SK-N-SH treated with all-trans-retinoic acid at 6 μM for 48 hours (cell line): ENCODE measurements at regions not wholly inside any gene's neighbourhood (a gene's known extent, or its start where the extent isn't known, plus 50 kb on each side); places are given as distances from the start of the nearest gene placed in this dataset.

Experiments used
- ATAC-seq: fragments of 200-7000 bp; cut with Tn5 transposase; 3 replicates; pipeline ENCODE4 v1.9.1; 2020; ENCODE audit warnings: mild to moderate bottlenecking, moderate library complexity
- ARNTL ChIP-seq: fragments of 450-650 bp; formaldehyde crosslinking; IDR thresholded peaks from 2 replicates; pipeline ENCODE4 v1.5.0; 2020; ENCODE audit warnings: low read depth, mild to moderate bottlenecking, moderate library complexity, borderline replicate concordance
- BACH2 ChIP-seq: fragments of 250-450 bp; sonication (Bioruptor Pico); IDR thresholded peaks from 2 replicates; pipeline ENCODE4 v1.9.0; 2021; ENCODE audit warnings: mild to moderate bottlenecking, borderline replicate concordance
- CSDC2 ChIP-seq: fragments of 250-450 bp; sonication (Bioruptor Pico); IDR thresholded peaks from 2 replicates; pipeline ENCODE4 v1.5.0; 2020; ENCODE audit warnings: mild to moderate bottlenecking, moderate library complexity
- ESRRG ChIP-seq: fragments of 250-450 bp; sonication (Bioruptor Pico); IDR thresholded peaks from 2 replicates; pipeline ENCODE4 v1.6.1; 2021; ENCODE audit warnings: mild to moderate bottlenecking
- GLIS3 ChIP-seq: fragments of 250-450 bp; sonication (Bioruptor Pico); IDR thresholded peaks from 2 replicates; pipeline ENCODE4 v1.5.0; 2020; ENCODE audit warnings: mild to moderate bottlenecking, moderate library complexity
- ISL1 ChIP-seq: fragments of 250-450 bp; sonication (Bioruptor Pico); IDR thresholded peaks from 2 replicates; pipeline ENCODE4 v2.1.2; 2022; ENCODE audit warnings: mild to moderate bottlenecking, moderate library complexity
- OSR1 ChIP-seq: fragments of 250-450 bp; sonication (Bioruptor Pico); IDR thresholded peaks from 2 replicates; pipeline ENCODE4 v1.8.0; 2022; ENCODE audit warnings: moderate library complexity, mild to moderate bottlenecking, inconsistent platforms
- PPARA ChIP-seq: fragments of 250-450 bp; sonication (Bioruptor Pico); IDR thresholded peaks from 2 replicates; pipeline ENCODE4 v1.5.0; 2020; ENCODE audit warnings: mild to moderate bottlenecking, borderline replicate concordance
- RARB ChIP-seq: fragments of 250-450 bp; sonication (Bioruptor Pico); IDR thresholded peaks from 2 replicates; pipeline ENCODE4 v1.8.0; 2021; ENCODE audit warnings: mild to moderate bottlenecking, moderate library complexity
- SNAI2 ChIP-seq: fragments of 250-450 bp; sonication (Bioruptor Pico); IDR thresholded peaks from 2 replicates; pipeline ENCODE4 v1.5.0; 2020; ENCODE audit warnings: mild to moderate bottlenecking, moderate library complexity
- TCF4 ChIP-seq: fragments of 250-450 bp; sonication (Bioruptor Pico); IDR thresholded peaks from 2 replicates; pipeline ENCODE4 v1.8.0; 2021; ENCODE audit warnings: mild to moderate bottlenecking, moderate library complexity, borderline replicate concordance
- ZFP3 ChIP-seq: fragments of 250-450 bp; sonication (Bioruptor Pico); IDR thresholded peaks from 2 replicates; pipeline ENCODE4 v1.5.0; 2020; ENCODE audit warnings: mild to moderate bottlenecking, moderate library complexity
- ZFP30 ChIP-seq: fragments of 450-650 bp; formaldehyde crosslinking; IDR thresholded peaks from 2 replicates; pipeline ENCODE4 v1.5.0; 2022; ENCODE audit warnings: mild to moderate bottlenecking, moderate library complexity
- ZNF565 ChIP-seq: fragments of 450-650 bp; formaldehyde crosslinking; conservative IDR thresholded peaks from 2 replicates; pipeline ENCODE4 v1.5.0; 2020; ENCODE audit warnings: low read depth, mild to moderate bottlenecking, moderate library complexity
- TF ChIP-seq, protein P1 (sequence below): fragments of 250-450 bp; sonication (Bioruptor Pico); IDR thresholded peaks from 2 replicates; pipeline ENCODE4 v1.5.1; 2020; ENCODE audit warnings: low read depth, mild to moderate bottlenecking, moderate library complexity
- TF ChIP-seq, protein P2 (sequence below): fragments of 250-450 bp; sonication (Bioruptor Pico); IDR thresholded peaks from 2 replicates; pipeline ENCODE4 v1.8.0; 2021; ENCODE audit warnings: low read depth, mild to moderate bottlenecking, moderate library complexity, borderline replicate concordance
- TF ChIP-seq, protein P3 (sequence below): fragments of 250-450 bp; sonication (Bioruptor Pico); IDR thresholded peaks from 2 replicates; pipeline ENCODE4 v1.5.0; 2020; ENCODE audit warnings: mild to moderate bottlenecking, moderate library complexity
- TF ChIP-seq, protein P4 (sequence below): fragments of 250-450 bp; sonication (Bioruptor Pico); IDR thresholded peaks from 2 replicates; pipeline ENCODE4 v1.8.0; 2020; ENCODE audit warnings: mild to moderate bottlenecking, moderate library complexity, borderline replicate concordance
- TF ChIP-seq, protein P5 (sequence below): fragments of 250-450 bp; sonication (Bioruptor Pico); IDR thresholded peaks from 2 replicates; pipeline ENCODE4 v1.5.1; 2021; ENCODE audit warnings: mild to moderate bottlenecking, moderate library complexity

DNA sequence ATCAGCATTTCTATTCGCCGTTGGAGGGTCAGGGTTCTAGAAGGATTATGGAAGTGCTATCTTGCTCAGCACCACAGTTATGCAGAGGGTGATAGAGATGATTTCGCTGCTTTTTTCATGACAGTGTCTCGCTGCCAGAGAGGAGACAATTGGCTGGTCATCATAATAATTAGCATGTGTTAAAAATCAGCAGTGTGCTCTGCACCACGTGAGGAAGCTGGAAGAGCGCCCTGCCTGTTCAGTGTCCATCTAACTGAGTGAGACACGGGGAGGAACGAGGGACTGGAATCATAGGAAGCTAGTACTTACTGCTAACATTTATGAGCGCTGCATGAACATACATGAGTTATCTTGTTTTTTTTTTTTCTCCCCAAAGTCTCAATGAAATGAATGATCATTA is 116.2 kb upstream of the PLAAT1 start:
- TF ChIP-seq, protein P1, sequence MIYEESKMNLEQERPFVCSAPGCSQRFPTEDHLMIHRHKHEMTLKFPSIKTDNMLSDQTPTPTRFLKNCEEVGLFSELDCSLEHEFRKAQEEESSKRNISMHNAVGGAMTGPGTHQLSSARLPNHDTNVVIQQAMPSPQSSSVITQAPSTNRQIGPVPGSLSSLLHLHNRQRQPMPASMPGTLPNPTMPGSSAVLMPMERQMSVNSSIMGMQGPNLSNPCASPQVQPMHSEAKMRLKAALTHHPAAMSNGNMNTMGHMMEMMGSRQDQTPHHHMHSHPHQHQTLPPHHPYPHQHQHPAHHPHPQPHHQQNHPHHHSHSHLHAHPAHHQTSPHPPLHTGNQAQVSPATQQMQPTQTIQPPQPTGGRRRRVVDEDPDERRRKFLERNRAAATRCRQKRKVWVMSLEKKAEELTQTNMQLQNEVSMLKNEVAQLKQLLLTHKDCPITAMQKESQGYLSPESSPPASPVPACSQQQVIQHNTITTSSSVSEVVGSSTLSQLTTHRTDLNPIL: no peak
- TF ChIP-seq, protein P2, sequence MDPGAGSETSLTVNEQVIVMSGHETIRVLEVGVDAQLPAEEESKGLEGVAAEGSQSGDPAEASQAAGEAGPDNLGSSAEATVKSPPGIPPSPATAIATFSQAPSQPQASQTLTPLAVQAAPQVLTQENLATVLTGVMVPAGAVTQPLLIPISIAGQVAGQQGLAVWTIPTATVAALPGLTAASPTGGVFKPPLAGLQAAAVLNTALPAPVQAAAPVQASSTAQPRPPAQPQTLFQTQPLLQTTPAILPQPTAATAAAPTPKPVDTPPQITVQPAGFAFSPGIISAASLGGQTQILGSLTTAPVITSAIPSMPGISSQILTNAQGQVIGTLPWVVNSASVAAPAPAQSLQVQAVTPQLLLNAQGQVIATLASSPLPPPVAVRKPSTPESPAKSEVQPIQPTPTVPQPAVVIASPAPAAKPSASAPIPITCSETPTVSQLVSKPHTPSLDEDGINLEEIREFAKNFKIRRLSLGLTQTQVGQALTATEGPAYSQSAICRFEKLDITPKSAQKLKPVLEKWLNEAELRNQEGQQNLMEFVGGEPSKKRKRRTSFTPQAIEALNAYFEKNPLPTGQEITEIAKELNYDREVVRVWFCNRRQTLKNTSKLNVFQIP (CRISPR knock-in tag): no peak
- TF ChIP-seq ZFP3 (CRISPR knock-in tag) (no peak), ZFP30 (CRISPR knock-in tag) (no peak), PPARA (CRISPR knock-in tag) (no peak), TCF4 (no peak), OSR1 (CRISPR knock-in tag) (no peak), BACH2 (CRISPR knock-in tag) (no peak), ESRRG (CRISPR knock-in tag) (no peak), ARNTL (CRISPR knock-in tag) (no peak), CSDC2 (CRISPR knock-in tag) (no peak), ISL1 (CRISPR knock-in tag) (no peak), SNAI2 (no peak), RARB (CRISPR knock-in tag) (no peak)
- TF ChIP-seq, protein P3, sequence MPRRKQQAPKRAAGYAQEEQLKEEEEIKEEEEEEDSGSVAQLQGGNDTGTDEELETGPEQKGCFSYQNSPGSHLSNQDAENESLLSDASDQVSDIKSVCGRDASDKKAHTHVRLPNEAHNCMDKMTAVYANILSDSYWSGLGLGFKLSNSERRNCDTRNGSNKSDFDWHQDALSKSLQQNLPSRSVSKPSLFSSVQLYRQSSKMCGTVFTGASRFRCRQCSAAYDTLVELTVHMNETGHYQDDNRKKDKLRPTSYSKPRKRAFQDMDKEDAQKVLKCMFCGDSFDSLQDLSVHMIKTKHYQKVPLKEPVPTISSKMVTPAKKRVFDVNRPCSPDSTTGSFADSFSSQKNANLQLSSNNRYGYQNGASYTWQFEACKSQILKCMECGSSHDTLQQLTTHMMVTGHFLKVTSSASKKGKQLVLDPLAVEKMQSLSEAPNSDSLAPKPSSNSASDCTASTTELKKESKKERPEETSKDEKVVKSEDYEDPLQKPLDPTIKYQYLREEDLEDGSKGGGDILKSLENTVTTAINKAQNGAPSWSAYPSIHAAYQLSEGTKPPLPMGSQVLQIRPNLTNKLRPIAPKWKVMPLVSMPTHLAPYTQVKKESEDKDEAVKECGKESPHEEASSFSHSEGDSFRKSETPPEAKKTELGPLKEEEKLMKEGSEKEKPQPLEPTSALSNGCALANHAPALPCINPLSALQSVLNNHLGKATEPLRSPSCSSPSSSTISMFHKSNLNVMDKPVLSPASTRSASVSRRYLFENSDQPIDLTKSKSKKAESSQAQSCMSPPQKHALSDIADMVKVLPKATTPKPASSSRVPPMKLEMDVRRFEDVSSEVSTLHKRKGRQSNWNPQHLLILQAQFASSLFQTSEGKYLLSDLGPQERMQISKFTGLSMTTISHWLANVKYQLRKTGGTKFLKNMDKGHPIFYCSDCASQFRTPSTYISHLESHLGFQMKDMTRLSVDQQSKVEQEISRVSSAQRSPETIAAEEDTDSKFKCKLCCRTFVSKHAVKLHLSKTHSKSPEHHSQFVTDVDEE (CRISPR knock-in tag): no peak
- TF ChIP-seq, protein P4, sequence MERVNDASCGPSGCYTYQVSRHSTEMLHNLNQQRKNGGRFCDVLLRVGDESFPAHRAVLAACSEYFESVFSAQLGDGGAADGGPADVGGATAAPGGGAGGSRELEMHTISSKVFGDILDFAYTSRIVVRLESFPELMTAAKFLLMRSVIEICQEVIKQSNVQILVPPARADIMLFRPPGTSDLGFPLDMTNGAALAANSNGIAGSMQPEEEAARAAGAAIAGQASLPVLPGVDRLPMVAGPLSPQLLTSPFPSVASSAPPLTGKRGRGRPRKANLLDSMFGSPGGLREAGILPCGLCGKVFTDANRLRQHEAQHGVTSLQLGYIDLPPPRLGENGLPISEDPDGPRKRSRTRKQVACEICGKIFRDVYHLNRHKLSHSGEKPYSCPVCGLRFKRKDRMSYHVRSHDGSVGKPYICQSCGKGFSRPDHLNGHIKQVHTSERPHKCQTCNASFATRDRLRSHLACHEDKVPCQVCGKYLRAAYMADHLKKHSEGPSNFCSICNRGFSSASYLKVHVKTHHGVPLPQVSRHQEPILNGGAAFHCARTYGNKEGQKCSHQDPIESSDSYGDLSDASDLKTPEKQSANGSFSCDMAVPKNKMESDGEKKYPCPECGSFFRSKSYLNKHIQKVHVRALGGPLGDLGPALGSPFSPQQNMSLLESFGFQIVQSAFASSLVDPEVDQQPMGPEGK (CRISPR knock-in tag): no peak
- peak; percentile 44; the same call in 1 of the 3 replicates for ATAC-seq

DNA sequence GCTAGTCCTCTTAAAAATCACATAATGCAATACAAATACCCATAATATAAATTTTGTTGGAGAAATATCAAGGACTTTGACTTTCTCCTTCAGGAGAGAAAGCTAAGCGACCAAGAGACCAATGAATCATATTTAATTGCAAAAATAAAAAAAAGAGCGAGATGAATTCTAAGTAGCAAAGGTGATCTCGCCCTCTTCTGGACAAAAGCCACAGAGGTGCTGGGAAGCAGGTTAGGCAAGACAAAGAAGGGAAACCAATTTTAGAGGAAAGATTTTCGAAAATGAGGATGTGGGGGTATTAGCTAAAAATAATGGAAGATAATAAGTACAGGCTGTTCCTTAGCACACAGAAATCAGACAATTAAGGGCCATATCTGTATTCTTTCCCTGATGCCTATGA is 111.4 kb upstream of the PLAAT1 start:
- TF ChIP-seq ZNF565 (no peak), ZFP30 (CRISPR knock-in tag) (no peak), SNAI2 (no peak), GLIS3 (no peak)
- TF ChIP-seq, protein P2 (CRISPR knock-in tag): no peak
- TF ChIP-seq, protein P3 (CRISPR knock-in tag): no peak
- TF ChIP-seq, protein P5, sequence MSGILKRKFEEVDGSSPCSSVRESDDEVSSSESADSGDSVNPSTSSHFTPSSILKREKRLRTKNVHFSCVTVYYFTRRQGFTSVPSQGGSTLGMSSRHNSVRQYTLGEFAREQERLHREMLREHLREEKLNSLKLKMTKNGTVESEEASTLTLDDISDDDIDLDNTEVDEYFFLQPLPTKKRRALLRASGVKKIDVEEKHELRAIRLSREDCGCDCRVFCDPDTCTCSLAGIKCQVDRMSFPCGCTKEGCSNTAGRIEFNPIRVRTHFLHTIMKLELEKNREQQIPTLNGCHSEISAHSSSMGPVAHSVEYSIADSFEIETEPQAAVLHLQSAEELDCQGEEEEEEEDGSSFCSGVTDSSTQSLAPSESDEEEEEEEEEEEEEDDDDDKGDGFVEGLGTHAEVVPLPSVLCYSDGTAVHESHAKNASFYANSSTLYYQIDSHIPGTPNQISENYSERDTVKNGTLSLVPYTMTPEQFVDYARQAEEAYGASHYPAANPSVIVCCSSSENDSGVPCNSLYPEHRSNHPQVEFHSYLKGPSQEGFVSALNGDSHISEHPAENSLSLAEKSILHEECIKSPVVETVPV (CRISPR knock-in tag): no peak
- TF ChIP-seq, all 23 proteins: peak for 0
- no peak for ATAC-seq
